AG04449 (cell line): ENCODE measurements at regions not wholly inside any gene's neighbourhood (a gene's known extent, or its start where the extent isn't known, plus 50 kb on each side); places are given as distances from the start of the nearest gene placed in this dataset.

ENCODE experiments used
- CTCF ChIA-PET: fragments of 350-600 bp; formaldehyde crosslinking; extraction: SDS; loops from one replicate; lab custom pipeline; 2021; ENCODE audit warnings: antibody characterized with exemption; lab: Yijun Ruan, JAX
- POLR2A ChIA-PET: fragments of 400-600, 350-600 bp; formaldehyde crosslinking; extraction: SDS; loops from one replicate; lab custom pipeline; 2020; ENCODE audit warnings: antibody characterized with exemption, inconsistent platforms; lab: Yijun Ruan, JAX
- DNase-seq: peaks from one replicate; pipeline ENCODE4 v3.0.0-alpha.2; 2010; ENCODE audit warnings: low read depth, low spot score
- H3K4me3 ChIP-seq: 2 replicates; pipeline ENCODE4 v1.5.1; 2011; ENCODE audit warnings: low read depth, mild to moderate bottlenecking, control low read depth, low read length
- TF ChIP-seq, protein P1 (sequence below): IDR thresholded peaks from one replicate; pipeline ENCODE4 v1.5.1; 2011; ENCODE audit warnings: mild to moderate bottlenecking, moderate library complexity, low read length, control low read depth, inconsistent platforms; ENCODE audit not compliant: insufficient read depth; ENCODE audit errors: missing control alignments

- no peak overlapping the region for H3K4me3 ChIP-seq
- ChIA-PET POLR2A (no interaction called here), CTCF (no interaction called here)
- DNase-seq = no peak
- TF ChIP-seq, protein P1, sequence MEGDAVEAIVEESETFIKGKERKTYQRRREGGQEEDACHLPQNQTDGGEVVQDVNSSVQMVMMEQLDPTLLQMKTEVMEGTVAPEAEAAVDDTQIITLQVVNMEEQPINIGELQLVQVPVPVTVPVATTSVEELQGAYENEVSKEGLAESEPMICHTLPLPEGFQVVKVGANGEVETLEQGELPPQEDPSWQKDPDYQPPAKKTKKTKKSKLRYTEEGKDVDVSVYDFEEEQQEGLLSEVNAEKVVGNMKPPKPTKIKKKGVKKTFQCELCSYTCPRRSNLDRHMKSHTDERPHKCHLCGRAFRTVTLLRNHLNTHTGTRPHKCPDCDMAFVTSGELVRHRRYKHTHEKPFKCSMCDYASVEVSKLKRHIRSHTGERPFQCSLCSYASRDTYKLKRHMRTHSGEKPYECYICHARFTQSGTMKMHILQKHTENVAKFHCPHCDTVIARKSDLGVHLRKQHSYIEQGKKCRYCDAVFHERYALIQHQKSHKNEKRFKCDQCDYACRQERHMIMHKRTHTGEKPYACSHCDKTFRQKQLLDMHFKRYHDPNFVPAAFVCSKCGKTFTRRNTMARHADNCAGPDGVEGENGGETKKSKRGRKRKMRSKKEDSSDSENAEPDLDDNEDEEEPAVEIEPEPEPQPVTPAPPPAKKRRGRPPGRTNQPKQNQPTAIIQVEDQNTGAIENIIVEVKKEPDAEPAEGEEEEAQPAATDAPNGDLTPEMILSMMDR = no peak
Observed at GRCh38 chr3:94758751-94759150, 695.9 kb downstream of the NSUN3 start.

GRCh38 chr3:94772402-94772801, 709.5 kb downstream of the NSUN3 start:
- ChIA-PET POLR2A (no interaction called here), CTCF (no interaction called here)
- H3K4me3 ChIP-seq = no peak overlapping the region
- TF ChIP-seq, protein P1 = no peak
- no peak for DNase-seq

- POLR2A ChIA-PET = no interaction called here
- TF ChIP-seq, protein P1 = no peak
- CTCF ChIA-PET = no interaction called here
- no peak for DNase-seq
- no peak overlapping the region for H3K4me3 ChIP-seq
Observed at GRCh38 chr3:94775746-94776145, 712.9 kb downstream of the NSUN3 start.

DNA sequence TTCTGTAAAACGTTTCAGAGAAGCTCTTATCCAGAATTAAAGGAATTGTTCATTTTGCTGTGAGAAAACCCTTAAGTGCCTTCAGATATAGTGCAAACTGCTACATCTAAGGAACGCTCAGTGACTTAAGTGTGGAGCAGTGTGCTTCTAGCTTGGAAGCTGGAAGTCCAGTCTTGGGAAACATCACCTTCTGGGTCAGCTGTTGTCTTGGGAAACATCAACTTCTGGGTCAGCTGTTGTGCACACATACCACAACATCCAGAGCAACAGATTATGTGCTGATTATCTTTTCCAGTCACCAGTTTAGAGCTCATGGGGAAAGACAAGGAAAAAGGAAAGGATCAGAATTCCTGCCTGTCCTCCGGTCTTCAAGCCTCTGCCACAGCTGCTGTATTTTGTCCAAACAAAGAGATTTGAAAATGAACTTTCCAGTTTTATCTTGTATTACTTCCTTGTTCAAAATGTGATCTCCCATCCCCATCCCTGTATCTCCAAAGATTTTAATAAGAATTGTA, 713.6 kb downstream of the NSUN3 start:
- CTCF ChIA-PET = no interaction called here
- no peak for DNase-seq
- POLR2A ChIA-PET = no interaction called here
- TF ChIP-seq, protein P1 = no peak
- no peak overlapping the region for H3K4me3 ChIP-seq

- TF ChIP-seq, protein P1 = no peak
Observed at GRCh38 chr3:94778289-94778688, 715.4 kb downstream of the NSUN3 start.

DNA sequence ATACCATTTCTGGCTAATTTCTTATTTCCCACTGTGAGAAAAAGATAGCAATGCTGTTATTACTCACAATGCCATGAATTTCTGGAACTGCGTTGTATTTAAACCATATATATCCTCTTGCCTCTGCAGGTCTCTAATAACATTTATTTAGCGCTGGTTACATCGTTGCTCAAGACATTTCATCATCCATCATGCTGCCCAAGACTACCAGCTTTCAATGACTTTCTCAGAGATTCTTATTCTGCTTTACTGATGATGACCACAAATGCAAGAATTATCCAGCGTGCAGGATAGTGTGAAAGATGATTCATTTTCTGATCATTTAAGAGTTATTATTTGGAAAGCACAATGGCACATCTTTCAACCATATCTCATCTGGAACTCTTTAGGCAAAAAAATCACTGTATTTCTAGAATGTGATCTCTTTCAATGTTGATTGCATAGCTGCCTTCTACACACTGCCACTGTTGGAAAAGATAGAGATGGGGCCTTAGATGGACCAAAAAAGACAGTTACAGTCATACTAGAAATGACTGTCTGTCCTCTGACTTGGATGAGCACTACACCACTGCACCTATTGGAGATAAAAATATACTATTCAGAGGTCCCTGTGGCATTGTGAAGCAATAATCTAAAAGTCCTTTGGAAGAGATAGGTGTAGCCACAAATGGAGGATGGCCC, 716.1 kb downstream of the NSUN3 start:
- H3K4me3 ChIP-seq = no peak overlapping the region
- TF ChIP-seq, protein P1 = no peak
- ChIA-PET POLR2A (no interaction called here), CTCF (no interaction called here)
- no peak for DNase-seq

More at GRCh38 chr3:94778289-94778688, 715.4 kb downstream of the NSUN3 start:
- no peak for DNase-seq
- CTCF ChIA-PET = no interaction called here
- no peak overlapping the region for H3K4me3 ChIP-seq
- POLR2A ChIA-PET = no interaction called here
